AG20443 (cell line): ENCODE measurements at regions not wholly inside any gene's neighbourhood (a gene's known extent, or its start where the extent isn't known, plus 50 kb on each side); places are given as distances from the start of the nearest gene placed in this dataset.
"Not testable (repeated sequence)": the region's sequence is repeated elsewhere in the genome, so short reads cannot be mapped to it uniquely, and the experiment has no call there.

Experiments used
- DNase-seq: peaks from one replicate; pipeline ENCODE4 v3.0.0; 2012; ENCODE audit warnings: low spot score, mixed read lengths

- not testable (repeated sequence) for DNase-seq
Observed at GRCh38 chr2:111425789-111426201, 305.1 kb downstream of the BCL2L11 start.

- peak; percentile 2 for DNase-seq
Observed at GRCh38 chr2:111427346-111427745, 306.6 kb downstream of the BCL2L11 start.

GRCh38 chr2:111428915-111429314 lies 308.2 kb downstream of the BCL2L11 start:
- not testable (repeated sequence) for DNase-seq

- not testable (repeated sequence) for DNase-seq
Observed at GRCh38 chr2:111429353-111429752, 308.6 kb downstream of the BCL2L11 start.

- DNase-seq: not testable (repeated sequence)
Observed at GRCh38 chr2:111430817-111431661, 310.3 kb downstream of the BCL2L11 start.

- DNase-seq: not testable (repeated sequence)
Observed at GRCh38 chr2:111432423-111432822, 311.7 kb downstream of the BCL2L11 start.

- DNase-seq: not testable (repeated sequence)
Observed at GRCh38 chr2:111432916-111433499, 312.3 kb downstream of the BCL2L11 start.

- DNase-seq: not testable (repeated sequence)
Observed at GRCh38 chr2:111433892-111434607, 313.3 kb downstream of the BCL2L11 start.

- DNase-seq: not testable (repeated sequence)
Observed at GRCh38 chr2:111434608-111434939, 313.9 kb downstream of the BCL2L11 start.

GRCh38 chr2:111435553-111436310 lies 315.0 kb downstream of the BCL2L11 start:
- not testable (repeated sequence) for DNase-seq

- not testable (repeated sequence) for DNase-seq
Observed at GRCh38 chr2:111436411-111436810, 315.7 kb downstream of the BCL2L11 start.

GRCh38 chr2:111437288-111437990 lies 316.7 kb downstream of the BCL2L11 start:
- DNase-seq: not testable (repeated sequence)

- DNase-seq: not testable (repeated sequence)
Observed at GRCh38 chr2:111438161-111438560, 317.4 kb downstream of the BCL2L11 start.

- not testable (repeated sequence) for DNase-seq
Observed at GRCh38 chr2:111439237-111439636, 318.5 kb downstream of the BCL2L11 start.

- not testable (repeated sequence) for DNase-seq
Observed at GRCh38 chr2:111441614-111442013, 320.9 kb downstream of the BCL2L11 start.

GRCh38 chr2:111442767-111443454 lies 322.2 kb downstream of the BCL2L11 start:
- DNase-seq: not testable (repeated sequence)

- not testable (repeated sequence) for DNase-seq
Observed at GRCh38 chr2:111444516-111444915, 323.8 kb downstream of the BCL2L11 start.

- not testable (repeated sequence) for DNase-seq
Observed at GRCh38 chr2:111445191-111445929, 324.6 kb downstream of the BCL2L11 start.

- not testable (repeated sequence) for DNase-seq
Observed at GRCh38 chr2:111445941-111446340, 325.2 kb downstream of the BCL2L11 start.

GRCh38 chr2:111447482-111447881 lies 326.8 kb downstream of the BCL2L11 start:
- DNase-seq: not testable (repeated sequence)
